HEK293T (cell line): ENCODE measurements at regions not wholly inside any gene's neighbourhood (a gene's known extent, or its start where the extent isn't known, plus 50 kb on each side); places are given as distances from the start of the nearest gene placed in this dataset.

Experiments
- CTCF ChIA-PET: fragments of 350-600 bp; formaldehyde crosslinking; extraction: SDS; loops from one replicate; lab custom pipeline; 2021; ENCODE audit warnings: antibody characterized with exemption, inconsistent platforms; lab: Yijun Ruan, JAX
- POLR2A ChIA-PET: fragments of 350-600 bp; formaldehyde crosslinking; extraction: SDS; loops from one replicate; lab custom pipeline; 2020; ENCODE audit warnings: antibody characterized with exemption, inconsistent platforms; lab: Yijun Ruan, JAX
- DNase-seq: peaks from one replicate; pipeline ENCODE4 v3.0.0; 2012; ENCODE audit warnings: mixed read lengths; ENCODE audit errors: extremely low spot score
- ARNT ChIP-seq: fragments of 450-650 bp; IDR thresholded peaks from 2 replicates; pipeline ENCODE4 v1.6.1; 2017; ENCODE audit warnings: mild to moderate bottlenecking
- BHLHE40 ChIP-seq: fragments of 450-650 bp; IDR thresholded peaks from 2 replicates; pipeline ENCODE4 v1.6.1; 2016; ENCODE audit warnings: mild to moderate bottlenecking, moderate library complexity, borderline replicate concordance
- CTBP1 ChIP-seq: fragments of 450-650 bp; IDR thresholded peaks from 2 replicates; pipeline ENCODE4 v1.6.1; 2016; ENCODE audit warnings: borderline replicate concordance
- ELF4 ChIP-seq: fragments of 450-650 bp; IDR thresholded peaks from 2 replicates; pipeline ENCODE4 v1.6.1; 2017; ENCODE audit warnings: antibody characterized with exemption
- FOXA1 ChIP-seq: fragments of 450-650 bp; IDR thresholded peaks from 2 replicates; pipeline ENCODE4 v1.6.1; 2016; ENCODE audit warnings: mild to moderate bottlenecking
- FOXK2 ChIP-seq: fragments of 450-650 bp; IDR thresholded peaks from 2 replicates; pipeline ENCODE4 v1.6.1; 2016; ENCODE audit warnings: mild to moderate bottlenecking
- FOXM1 ChIP-seq: fragments of 450-650 bp; IDR thresholded peaks from 2 replicates; pipeline ENCODE4 v1.6.1; 2017; ENCODE audit warnings: mild to moderate bottlenecking, borderline replicate concordance
- HDGF ChIP-seq: fragments of 450-650 bp; IDR thresholded peaks from 2 replicates; pipeline ENCODE4 v1.6.1; 2017; ENCODE audit warnings: antibody characterized with exemption, borderline replicate concordance
- L3MBTL2 ChIP-seq: fragments of 450-650 bp; conservative IDR thresholded peaks from 2 replicates; pipeline ENCODE4 v1.6.1; 2016; ENCODE audit warnings: mild to moderate bottlenecking
- LEF1 ChIP-seq: fragments of 450-650 bp; IDR thresholded peaks from 2 replicates; pipeline ENCODE4 v1.6.1; 2017; ENCODE audit warnings: mild to moderate bottlenecking, borderline replicate concordance
- NFRKB ChIP-seq: fragments of 450-650 bp; IDR thresholded peaks from 2 replicates; pipeline ENCODE4 v1.6.1; 2016; ENCODE audit warnings: mild to moderate bottlenecking, moderate library complexity
- SP1 ChIP-seq: fragments of 450-650 bp; IDR thresholded peaks from 2 replicates; pipeline ENCODE4 v1.6.1; 2017
- SUZ12 ChIP-seq: fragments of 450-650 bp; IDR thresholded peaks from 2 replicates; pipeline ENCODE4 v1.6.1; 2016; ENCODE audit warnings: mild to moderate bottlenecking
- TARDBP ChIP-seq: fragments of 450-650 bp; IDR thresholded peaks from 2 replicates; pipeline ENCODE4 v1.6.1; 2016
- ZNF384 ChIP-seq: fragments of 450-650 bp; IDR thresholded peaks from 2 replicates; pipeline ENCODE4 v1.6.1; 2016
- TF ChIP-seq, protein P1 (sequence below): fragments of 450-650 bp; IDR thresholded peaks from 2 replicates; pipeline ENCODE4 v1.6.1; 2016

GRCh38 chr7:109282726-109283125 lies 713.1 kb downstream of the DNAJB9 start:
- TF ChIP-seq HDGF (no peak), ZNF384 (no peak), FOXK2 (no peak), SUZ12 (no peak), ARNT (no peak), NFRKB (no peak), FOXM1 (no peak)
- TF ChIP-seq, protein P1, sequence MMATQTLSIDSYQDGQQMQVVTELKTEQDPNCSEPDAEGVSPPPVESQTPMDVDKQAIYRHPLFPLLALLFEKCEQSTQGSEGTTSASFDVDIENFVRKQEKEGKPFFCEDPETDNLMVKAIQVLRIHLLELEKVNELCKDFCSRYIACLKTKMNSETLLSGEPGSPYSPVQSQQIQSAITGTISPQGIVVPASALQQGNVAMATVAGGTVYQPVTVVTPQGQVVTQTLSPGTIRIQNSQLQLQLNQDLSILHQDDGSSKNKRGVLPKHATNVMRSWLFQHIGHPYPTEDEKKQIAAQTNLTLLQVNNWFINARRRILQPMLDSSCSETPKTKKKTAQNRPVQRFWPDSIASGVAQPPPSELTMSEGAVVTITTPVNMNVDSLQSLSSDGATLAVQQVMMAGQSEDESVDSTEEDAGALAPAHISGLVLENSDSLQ, result no peak
- ChIA-PET POLR2A (no interaction called here), CTCF (no interaction called here)
- DNase-seq, result no peak

DNA sequence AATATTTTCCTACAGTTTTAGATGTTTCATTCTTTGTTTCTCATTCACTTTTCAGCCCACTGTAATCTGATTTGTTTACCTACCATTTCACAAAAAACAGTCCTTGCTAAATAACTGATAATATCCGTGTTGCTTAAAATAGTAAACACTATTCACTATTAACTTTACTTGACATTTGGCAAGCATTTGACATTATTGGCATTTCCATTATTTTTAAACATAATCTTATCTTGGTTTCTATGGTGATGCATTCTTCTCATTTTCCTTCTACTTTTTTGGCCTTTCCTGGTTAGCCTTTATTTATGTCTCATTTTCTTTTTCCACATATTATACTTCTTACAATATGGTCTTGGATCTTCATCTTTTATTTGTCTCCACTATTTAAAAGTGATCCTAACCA lies 715.3 kb downstream of the DNAJB9 start:
- no peak for TF ChIP-seq CTBP1
- TF ChIP-seq FOXA1, result no peak
- TF ChIP-seq ARNT, result no peak
- TF ChIP-seq FOXM1, result no peak
- TF ChIP-seq ZNF384, result no peak
- TF ChIP-seq ELF4, result no peak
- TF ChIP-seq FOXK2, result no peak
- ChIA-PET POLR2A (no interaction called here), CTCF (no interaction called here)
- no peak for DNase-seq

GRCh38 chr7:109295158-109295557 lies 725.5 kb downstream of the DNAJB9 start:
- CTCF ChIA-PET, result no interaction called here
- POLR2A ChIA-PET, result no interaction called here
- DNase-seq, result no peak
- TF ChIP-seq BHLHE40, result no peak
- no peak for TF ChIP-seq TARDBP
- TF ChIP-seq, protein P1, result no peak
- no peak for TF ChIP-seq SP1
- TF ChIP-seq ARNT, result no peak
- TF ChIP-seq ZNF384, result no peak
- no peak for TF ChIP-seq FOXA1
- TF ChIP-seq HDGF, result no peak
- no peak for TF ChIP-seq FOXK2
- TF ChIP-seq FOXM1, result no peak
- no peak for TF ChIP-seq CTBP1
- no peak for TF ChIP-seq LEF1
- TF ChIP-seq NFRKB, result no peak
- TF ChIP-seq L3MBTL2, result no peak
- TF ChIP-seq ELF4, result no peak

DNA sequence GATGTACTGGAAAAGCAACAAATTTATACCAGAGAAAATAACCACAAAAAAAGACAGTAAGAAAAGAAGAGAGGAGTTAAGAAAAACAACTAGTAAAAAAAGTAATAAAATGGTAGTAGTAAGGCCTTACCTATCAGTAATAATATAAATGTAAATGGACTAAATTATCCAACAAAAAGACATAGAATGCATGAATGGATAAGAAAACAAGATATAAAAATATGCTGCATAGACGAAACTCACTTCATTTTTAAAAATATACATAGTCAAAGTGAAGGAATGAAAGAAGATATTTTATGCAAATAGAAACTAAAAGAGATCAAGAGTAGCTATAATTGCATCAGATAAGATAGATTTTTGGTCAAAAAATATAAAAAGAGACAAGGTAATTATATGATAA lies 739.1 kb downstream of the DNAJB9 start:
- POLR2A ChIA-PET, result no interaction called here
- TF ChIP-seq HDGF, result no peak
- no peak for TF ChIP-seq CTBP1
- no peak for TF ChIP-seq FOXM1
- TF ChIP-seq ARNT, result no peak
- TF ChIP-seq LEF1, result no peak
- TF ChIP-seq FOXA1, result no peak
- no peak for TF ChIP-seq ZNF384
- TF ChIP-seq SP1, result no peak
- TF ChIP-seq TARDBP, result no peak
- no peak for TF ChIP-seq BHLHE40
- TF ChIP-seq, protein P1, result no peak
- no peak for TF ChIP-seq NFRKB
- TF ChIP-seq FOXK2, result no peak
- CTCF ChIA-PET, result no interaction called here

GRCh38 chr7:109309790-109310189 lies 740.1 kb downstream of the DNAJB9 start:
- ChIA-PET POLR2A (no interaction called here), CTCF (no interaction called here)
- no peak for DNase-seq
- TF ChIP-seq, protein P1, result no peak
- no peak for TF ChIP-seq HDGF
- TF ChIP-seq NFRKB, result no peak
- TF ChIP-seq BHLHE40, result no peak
- no peak for TF ChIP-seq ELF4
- TF ChIP-seq FOXM1, result no peak
- no peak for TF ChIP-seq ARNT
- TF ChIP-seq ZNF384, result no peak

More for the DNA sequence above, 739.1 kb downstream of the DNAJB9 start:
- DNase-seq, result no peak

- TF ChIP-seq FOXK2 (no peak), SP1 (no peak), L3MBTL2 (no peak)
- POLR2A ChIA-PET, result no interaction called here
- CTCF ChIA-PET, result no interaction called here
- DNase-seq, result no peak
Measured at GRCh38 chr7:109318136-109318535, 748.5 kb downstream of the DNAJB9 start.
